ENCODE measurements at regions not wholly inside any gene's neighbourhood (a gene's known extent, or its start where the extent isn't known, plus 50 kb on each side); places are given as distances from the start of the nearest gene placed in this dataset.

- Mint-ChIP-seq H3K36me3 (no peaks in the 10 kb centered on the region), H3K27me3 (no peaks in the 10 kb centered on the region), H3K9me3 (no peaks in the 10 kb centered on the region), H3K27ac (no peak overlapping the region), H3K4me3 (no peak overlapping the region), H3K4me1 (ENCODE audit: low read depth) (no peaks in the 10 kb centered on the region)
- POLR2A ChIA-PET = no interaction called here
- CTCF ChIA-PET = no interaction called here
- intact Hi-C loops (cut with micrococcal nuclease) = no loop called here
- no peak for DNase-seq
These were observed 211.9 kb upstream of the EOLA2 start for GRCh38 chrX:150150076-150150779.

- Mint-ChIP-seq H3K4me1 (ENCODE audit: low read depth) (no peaks in the 10 kb centered on the region), H3K27ac (no peak overlapping the region), H3K27me3 (no peaks in the 10 kb centered on the region), H3K4me3 (no peak overlapping the region), H3K9me3 (no peaks in the 10 kb centered on the region), H3K36me3 (no peaks in the 10 kb centered on the region)
- ChIA-PET POLR2A (no interaction called here), CTCF (no interaction called here)
- intact Hi-C loops (cut with micrococcal nuclease) = no loop called here
- DNase-seq = no peak
These were observed 212.4 kb upstream of the MAMLD1 start for GRCh38 chrX:150150780-150151125.

DNA sequence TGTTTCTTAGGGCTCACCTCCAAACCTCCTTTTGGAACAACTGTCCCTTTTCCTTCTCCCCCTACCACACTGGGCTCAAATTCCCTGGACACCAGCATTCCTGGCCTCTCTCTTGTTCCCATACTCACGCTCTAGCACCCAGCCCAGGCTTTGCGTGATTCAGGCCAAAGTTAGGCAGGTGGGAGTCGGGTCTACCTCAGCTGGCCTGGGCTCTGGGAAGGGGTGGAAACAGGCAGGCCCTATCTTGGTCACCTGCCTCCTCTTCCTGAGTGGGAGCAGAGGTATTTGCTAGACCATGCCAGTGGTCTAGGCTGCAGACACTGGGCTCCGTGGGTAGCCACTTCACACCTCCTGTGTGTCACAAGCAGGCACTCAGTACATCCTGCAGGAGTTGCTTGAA is 211.1 kb upstream of the MAMLD1 start:
- Mint-ChIP-seq H3K4me1 (ENCODE audit: low read depth) (no peaks in the 10 kb centered on the region), H3K36me3 (no peaks in the 10 kb centered on the region), H3K27me3 (no peaks in the 10 kb centered on the region), H3K4me3 (no peak overlapping the region), H3K27ac (no peak overlapping the region), H3K9me3 (no peaks in the 10 kb centered on the region)
- intact Hi-C loops (cut with micrococcal nuclease) = no loop called here
- ChIA-PET CTCF (no interaction called here), POLR2A (no interaction called here)
- DNase-seq = no peak

GRCh38 chrX:150152546-150152945 is 210.6 kb upstream of the MAMLD1 start:
- H3K27me3 Mint-ChIP-seq = no peaks in the 10 kb centered on the region
- POLR2A ChIA-PET = no interaction called here

DNA sequence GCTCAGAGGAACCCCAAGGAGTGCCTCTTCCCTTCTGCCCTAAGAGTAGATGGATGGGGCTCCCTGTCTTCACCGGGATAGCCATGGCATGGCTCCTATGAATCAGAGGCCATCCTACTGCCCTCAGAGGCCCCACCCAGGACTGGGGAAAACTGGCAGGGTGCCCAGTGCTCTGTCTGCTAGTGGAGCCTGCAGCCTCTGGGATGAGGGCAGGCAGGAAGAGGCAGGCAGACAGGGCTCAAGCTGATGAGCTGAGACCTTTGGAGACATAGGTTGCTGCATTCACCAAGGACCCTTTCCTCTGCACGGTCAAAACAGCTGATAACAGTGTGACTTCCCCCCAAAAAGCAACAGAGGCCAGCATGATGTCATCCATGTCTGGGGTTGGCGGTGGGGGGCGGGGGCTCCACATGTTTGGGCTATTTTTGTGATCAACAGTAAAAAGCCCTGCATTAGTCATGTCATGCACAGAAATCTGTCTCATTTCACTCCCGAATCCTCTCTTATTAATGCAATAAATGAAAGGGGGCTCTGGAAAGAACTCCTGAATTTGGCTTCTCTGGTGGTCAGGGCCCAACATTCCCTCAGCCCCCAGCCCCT is 207.6 kb upstream of the MAMLD1 start:
- no peak overlapping the region for H3K4me3 Mint-ChIP-seq
- no peaks in the 10 kb centered on the region for H3K36me3 Mint-ChIP-seq
- H3K27ac Mint-ChIP-seq = no peak overlapping the region
- ChIA-PET CTCF (no interaction called here), POLR2A (no interaction called here)
- no peaks in the 10 kb centered on the region for H3K4me1 Mint-ChIP-seq (ENCODE audit: low read depth)
- no peaks in the 10 kb centered on the region for H3K27me3 Mint-ChIP-seq
- intact Hi-C loops (cut with micrococcal nuclease) = no loop called here
- H3K9me3 Mint-ChIP-seq = no peaks in the 10 kb centered on the region
- DNase-seq = no peak

More at GRCh38 chrX:150152546-150152945, 210.6 kb upstream of the MAMLD1 start:
- H3K4me3 Mint-ChIP-seq = no peak overlapping the region
- intact Hi-C loops (cut with micrococcal nuclease) = no loop called here
- DNase-seq = no peak
- H3K9me3 Mint-ChIP-seq = no peaks in the 10 kb centered on the region
- H3K27ac Mint-ChIP-seq = no peak overlapping the region
- no peaks in the 10 kb centered on the region for H3K36me3 Mint-ChIP-seq
- no peaks in the 10 kb centered on the region for H3K4me1 Mint-ChIP-seq (ENCODE audit: low read depth)
- CTCF ChIA-PET = no interaction called here

DNA sequence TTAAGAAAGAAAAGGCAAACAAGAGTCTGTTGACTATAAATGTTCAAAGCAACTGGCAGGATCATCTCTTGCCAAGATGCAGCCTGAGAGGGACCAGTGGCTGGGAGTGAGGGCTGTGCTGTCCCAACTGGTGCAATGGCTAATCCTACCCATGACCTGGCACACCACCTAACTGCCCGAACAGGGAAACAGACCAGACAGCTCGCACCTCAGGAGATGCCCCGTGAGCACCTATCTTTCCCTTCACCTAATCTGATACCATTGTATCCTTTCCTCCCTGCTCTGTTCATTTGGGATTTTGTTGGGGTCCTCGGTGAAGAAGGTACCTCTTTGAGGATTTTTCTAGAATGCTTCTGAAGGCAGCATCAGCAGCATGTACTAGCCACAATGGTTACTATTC is 206.5 kb upstream of the MAMLD1 start:
- Mint-ChIP-seq H3K4me3 (no peak overlapping the region), H3K27ac (no peak overlapping the region), H3K36me3 (no peaks in the 10 kb centered on the region), H3K4me1 (ENCODE audit: low read depth) (no peaks in the 10 kb centered on the region), H3K27me3 (no peaks in the 10 kb centered on the region), H3K9me3 (no peaks in the 10 kb centered on the region)
- no peak for DNase-seq
- ChIA-PET CTCF (no interaction called here), POLR2A (no interaction called here)
- intact Hi-C loops (cut with micrococcal nuclease) = no loop called here

GRCh38 chrX:150157291-150157690 is 205.8 kb upstream of the MAMLD1 start:
- ChIA-PET CTCF (no interaction called here), POLR2A (no interaction called here)
- Mint-ChIP-seq H3K36me3 (no peaks in the 10 kb centered on the region), H3K27me3 (no peaks in the 10 kb centered on the region), H3K9me3 (no peaks in the 10 kb centered on the region), H3K27ac (no peak overlapping the region), H3K4me1 (ENCODE audit: low read depth) (no peaks in the 10 kb centered on the region), H3K4me3 (no peak overlapping the region)
- DNase-seq = no peak
- intact Hi-C loops (cut with micrococcal nuclease) = no loop called here

GRCh38 chrX:150158554-150159332 is 204.4 kb upstream of the MAMLD1 start:
- intact Hi-C loops (cut with micrococcal nuclease) = no loop called here
- no peak overlapping the region for H3K27ac Mint-ChIP-seq
- CTCF ChIA-PET = no interaction called here

GRCh38 chrX:150159537-150159936 is 203.6 kb upstream of the MAMLD1 start:
- Mint-ChIP-seq H3K27me3 (no peaks in the 10 kb centered on the region), H3K4me1 (ENCODE audit: low read depth) (no peaks in the 10 kb centered on the region), H3K36me3 (no peaks in the 10 kb centered on the region), H3K27ac (no peak overlapping the region), H3K9me3 (no peaks in the 10 kb centered on the region), H3K4me3 (no peak overlapping the region)
- CTCF ChIA-PET = no interaction called here
- intact Hi-C loops (cut with micrococcal nuclease) = no loop called here
- POLR2A ChIA-PET = no interaction called here
- DNase-seq = no peak

More at GRCh38 chrX:150158554-150159332, 204.4 kb upstream of the MAMLD1 start:
- no peak overlapping the region for H3K4me3 Mint-ChIP-seq
- no peaks in the 10 kb centered on the region for H3K27me3 Mint-ChIP-seq
- no peaks in the 10 kb centered on the region for H3K9me3 Mint-ChIP-seq
- no peaks in the 10 kb centered on the region for H3K36me3 Mint-ChIP-seq
- POLR2A ChIA-PET = no interaction called here
- H3K4me1 Mint-ChIP-seq (ENCODE audit: low read depth) = no peaks in the 10 kb centered on the region
- no peak for DNase-seq

DNA sequence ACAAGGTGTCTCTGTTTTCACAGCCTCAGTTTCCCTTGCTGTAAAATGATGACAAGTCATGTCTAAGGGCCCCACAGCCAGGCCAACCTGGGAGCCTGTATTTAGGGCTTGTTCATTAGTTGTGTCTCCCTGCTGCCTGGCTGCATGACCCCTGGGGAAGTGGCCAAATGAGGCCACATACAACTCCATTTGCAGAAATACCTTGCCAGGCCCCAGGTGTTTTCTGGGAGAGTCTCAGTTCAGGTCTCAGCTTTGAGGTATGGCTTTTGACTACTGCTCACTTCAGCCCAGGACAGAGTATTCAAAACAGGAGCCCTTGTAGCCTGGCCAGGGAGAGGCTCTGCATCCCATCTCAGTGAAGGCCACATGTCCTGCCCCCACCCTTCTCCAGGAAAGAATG is 202.5 kb upstream of the MAMLD1 start:
- intact Hi-C loops (cut with micrococcal nuclease) = no loop called here

DNA sequence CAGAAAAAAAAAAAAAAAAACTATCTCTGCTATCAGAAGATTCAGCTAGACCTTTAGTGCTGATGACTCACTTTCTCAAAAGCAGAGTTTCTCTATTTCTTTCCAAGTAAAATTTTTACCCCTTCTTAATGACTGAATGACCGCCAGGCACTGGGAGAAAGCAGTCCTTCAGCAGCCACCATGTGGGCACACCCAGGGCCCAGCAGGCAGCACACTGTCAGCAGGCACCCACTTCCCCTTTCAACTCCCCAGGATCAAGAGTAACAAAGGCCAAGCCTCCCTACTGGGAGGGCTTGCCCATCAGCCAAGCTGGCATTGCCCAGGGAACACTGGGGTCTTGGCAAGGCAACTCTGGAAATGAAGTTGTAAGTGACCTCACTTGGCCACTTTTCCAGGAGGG is 201.9 kb upstream of the MAMLD1 start:
- no peaks in the 10 kb centered on the region for H3K4me1 Mint-ChIP-seq (ENCODE audit: low read depth)
- no peaks in the 10 kb centered on the region for H3K9me3 Mint-ChIP-seq
- ChIA-PET POLR2A (no interaction called here), CTCF (interaction anchor here (0.6 kb wide), 1 partner anchor 340 kb away, joined by 3 read pairs; no protein-coding TSS in a partner anchor)
- no peaks in the 10 kb centered on the region for H3K27me3 Mint-ChIP-seq
- no peak overlapping the region for H3K27ac Mint-ChIP-seq
- no peak for DNase-seq
- intact Hi-C loops (cut with micrococcal nuclease) = no loop called here
- H3K36me3 Mint-ChIP-seq = no peaks in the 10 kb centered on the region
- H3K4me3 Mint-ChIP-seq = no peak overlapping the region

More for the DNA sequence above, 202.5 kb upstream of the MAMLD1 start:
- Mint-ChIP-seq H3K36me3 (no peaks in the 10 kb centered on the region), H3K4me3 (no peak overlapping the region), H3K4me1 (ENCODE audit: low read depth) (no peaks in the 10 kb centered on the region), H3K27ac (no peak overlapping the region), H3K9me3 (no peaks in the 10 kb centered on the region), H3K27me3 (no peaks in the 10 kb centered on the region)
- CTCF ChIA-PET = no interaction called here
- no peak for DNase-seq
- POLR2A ChIA-PET = no interaction called here

DNA sequence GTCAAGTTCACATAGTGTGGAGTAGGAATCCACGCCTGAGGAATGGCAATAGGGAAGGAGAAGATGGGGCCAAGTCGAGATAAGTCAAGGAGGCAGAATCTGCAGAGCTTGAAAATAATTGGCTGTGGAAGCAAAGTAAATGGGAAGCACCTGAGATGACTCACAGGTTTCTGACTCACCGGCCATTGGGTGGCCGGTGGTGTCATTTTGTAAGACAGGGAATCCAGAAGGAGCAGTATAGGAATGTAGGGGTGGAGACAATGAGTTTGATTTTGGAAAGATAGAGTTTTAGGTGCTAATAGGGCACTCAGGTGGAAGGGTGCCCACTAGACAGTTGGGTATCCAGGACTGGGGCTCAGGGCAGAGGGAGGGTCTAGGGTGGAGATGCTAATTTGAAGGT is 201.0 kb upstream of the MAMLD1 start:
- Mint-ChIP-seq H3K9me3 (no peaks in the 10 kb centered on the region), H3K4me3 (no peak overlapping the region), H3K27me3 (no peaks in the 10 kb centered on the region), H3K36me3 (no peaks in the 10 kb centered on the region), H3K27ac (no peak overlapping the region), H3K4me1 (ENCODE audit: low read depth) (no peaks in the 10 kb centered on the region)
- DNase-seq = no peak
- intact Hi-C loops (cut with micrococcal nuclease) = no loop called here
- POLR2A ChIA-PET = no interaction called here
- CTCF ChIA-PET = no interaction called here
